ENCODE measurements at regions not wholly inside any gene's neighbourhood (a gene's known extent, or its start where the extent isn't known, plus 50 kb on each side); places are given as distances from the start of the nearest gene placed in this dataset.
"Not testable (repeated sequence)": the region's sequence is repeated elsewhere in the genome, so short reads cannot be mapped to it uniquely, and the experiment has no call there.

- no peak for DNase-seq
These were observed 521.7 kb upstream of the DAB2 start for GRCh38 chr5:39946356-39947045.

- no peak for DNase-seq
These were observed 521.1 kb upstream of the DAB2 start for GRCh38 chr5:39945870-39946269.

GRCh38 chr5:39943811-39944210, 519.0 kb upstream of the DAB2 start:
- DNase-seq, result peak; percentile 20

GRCh38 chr5:39942606-39943005, 517.8 kb upstream of the DAB2 start:
- DNase-seq, result no peak

DNA sequence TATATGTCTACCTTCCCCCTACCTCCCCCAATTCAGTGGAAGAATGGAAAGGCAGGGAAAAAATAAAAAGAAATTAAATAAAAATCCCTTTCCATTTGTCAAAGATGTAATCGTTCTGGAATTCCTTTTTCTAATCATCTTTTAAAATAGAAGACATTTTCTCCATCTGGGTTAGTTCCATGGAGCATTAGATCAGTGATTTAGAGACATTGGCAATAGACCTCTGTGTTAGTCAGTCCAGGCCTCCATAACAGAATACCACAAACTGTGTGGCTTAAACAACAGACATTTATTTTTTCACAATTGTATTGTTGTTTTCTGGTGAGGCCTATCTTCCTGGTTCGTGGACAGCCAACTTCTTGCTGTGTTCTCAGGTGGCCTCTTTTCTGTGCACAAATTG, 516.6 kb upstream of the DAB2 start:
- DNase-seq, result no peak

DNA sequence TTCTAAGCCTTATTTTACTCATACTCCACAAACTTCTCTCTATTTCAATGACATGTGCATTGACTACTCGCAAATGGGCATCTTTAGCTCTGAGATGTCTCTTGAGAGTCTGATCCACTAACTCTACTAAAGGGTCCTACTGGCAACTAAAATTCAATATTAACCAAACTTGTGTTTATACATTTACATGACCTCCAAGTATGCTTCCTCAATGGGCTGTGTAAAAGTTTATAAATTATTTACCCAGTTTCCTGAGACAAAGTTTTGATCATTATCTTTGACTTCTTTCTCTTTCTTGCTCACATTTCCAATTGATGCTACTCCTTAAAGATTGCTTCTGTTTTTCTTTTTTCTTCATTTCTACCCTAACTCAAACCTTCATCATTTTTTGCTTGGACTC, 510.1 kb upstream of the DAB2 start:
- DNase-seq, result no peak

DNA sequence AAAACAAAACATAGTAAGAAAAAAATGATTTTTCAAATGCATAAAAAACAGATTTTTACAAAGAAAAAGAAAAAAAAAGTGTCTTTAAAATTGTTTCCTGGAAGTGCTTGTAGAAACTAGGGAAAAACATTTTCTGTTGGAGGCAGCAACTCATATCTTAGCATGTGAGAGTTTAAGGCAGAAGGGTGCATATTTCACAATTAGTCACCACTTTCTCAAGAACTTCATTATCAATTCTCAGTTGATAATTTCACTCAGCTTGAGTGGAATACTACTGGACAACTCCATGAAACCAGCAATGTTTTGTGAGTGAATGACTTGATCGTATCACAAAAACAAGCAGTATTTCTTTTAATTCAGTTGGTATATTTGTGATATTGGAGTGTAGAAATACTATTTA, 508.3 kb upstream of the DAB2 start:
- DNase-seq, result no peak

- peak; percentile 31 for DNase-seq
These were observed 503.9 kb upstream of the DAB2 start for GRCh38 chr5:39928709-39929108.

DNA sequence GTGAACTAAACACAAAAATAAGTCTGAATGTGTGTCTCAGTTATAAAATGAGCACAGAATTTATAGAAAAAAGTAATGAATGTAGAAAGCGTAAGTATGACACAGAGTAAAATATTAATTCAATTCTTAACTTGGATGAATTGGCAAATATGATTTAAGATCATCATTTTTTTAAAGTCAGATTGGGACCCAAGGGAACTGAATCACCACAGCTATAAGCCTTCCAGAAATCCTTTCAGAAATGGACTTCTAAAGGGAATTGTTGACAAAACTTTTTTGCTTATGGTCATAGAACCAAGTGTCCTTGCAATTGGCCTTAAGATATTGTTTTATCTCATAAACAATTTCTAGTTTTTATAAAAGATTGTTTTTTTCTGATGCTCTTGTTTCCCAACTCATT, 495.1 kb upstream of the DAB2 start:
- no peak for DNase-seq

- no peak for DNase-seq
These were observed 488.1 kb upstream of the DAB2 start for GRCh38 chr5:39912906-39913305.

DNA sequence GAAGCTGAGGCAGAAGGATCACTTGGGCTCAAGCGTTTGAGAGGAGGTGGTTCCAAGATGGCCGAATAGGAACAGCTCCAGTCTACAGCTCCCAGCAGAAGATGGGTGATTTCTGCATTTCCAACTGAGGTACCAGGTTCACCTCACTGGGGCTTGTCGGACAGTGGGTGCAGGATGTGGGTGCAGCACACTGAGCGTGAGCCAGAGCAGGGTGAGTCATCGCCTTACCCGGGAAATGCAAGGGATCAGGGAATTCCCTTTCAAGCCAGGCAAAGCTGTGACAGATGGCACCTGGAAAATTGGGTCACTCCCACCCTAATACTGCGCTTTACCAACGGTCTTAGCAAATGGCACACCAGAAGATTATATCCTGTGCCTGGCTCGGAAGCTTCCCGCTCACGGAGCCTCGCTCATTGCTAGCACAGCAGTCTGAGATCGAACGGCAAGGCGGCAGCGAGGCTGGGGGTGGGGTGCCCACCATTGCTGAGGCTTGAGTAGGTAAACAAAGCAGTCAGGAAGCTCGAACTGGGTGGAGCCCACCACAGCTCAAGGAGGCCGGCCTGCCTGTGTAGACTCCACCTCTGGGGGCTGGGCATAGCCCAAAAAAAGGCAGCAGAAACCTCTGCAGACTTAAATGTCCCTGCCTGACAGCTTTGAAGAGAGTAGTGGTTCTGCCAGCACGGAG, 482.6 kb upstream of the DAB2 start:
- DNase-seq, result not testable (repeated sequence)

- peak; percentile 62 for DNase-seq
These were observed 481.4 kb upstream of the DAB2 start for GRCh38 chr5:39906146-39906545.

GRCh38 chr5:39905356-39905755, 480.6 kb upstream of the DAB2 start:
- no peak for DNase-seq

GRCh38 chr5:39902626-39903025, 477.8 kb upstream of the DAB2 start:
- DNase-seq, result no peak

DNA sequence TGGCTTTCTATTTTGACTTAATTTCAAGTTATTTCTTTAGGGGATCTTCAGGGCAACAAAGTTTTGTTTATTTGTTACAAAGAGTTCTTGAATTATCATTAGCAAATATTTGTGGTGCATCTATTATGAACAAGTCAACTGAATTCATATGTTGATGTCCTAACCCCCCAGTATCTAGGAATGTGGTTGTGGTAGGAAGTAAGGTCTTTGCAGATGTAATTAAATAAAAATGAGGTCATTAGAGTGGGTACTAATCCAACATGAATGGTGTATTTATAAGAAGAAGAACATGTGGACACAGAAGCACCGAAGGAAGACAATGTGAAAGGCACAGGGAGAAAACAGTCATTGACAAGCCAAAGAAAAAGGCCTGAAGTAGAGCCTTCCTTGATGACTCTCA, 474.0 kb upstream of the DAB2 start:
- DNase-seq, result peak; percentile 6

DNA sequence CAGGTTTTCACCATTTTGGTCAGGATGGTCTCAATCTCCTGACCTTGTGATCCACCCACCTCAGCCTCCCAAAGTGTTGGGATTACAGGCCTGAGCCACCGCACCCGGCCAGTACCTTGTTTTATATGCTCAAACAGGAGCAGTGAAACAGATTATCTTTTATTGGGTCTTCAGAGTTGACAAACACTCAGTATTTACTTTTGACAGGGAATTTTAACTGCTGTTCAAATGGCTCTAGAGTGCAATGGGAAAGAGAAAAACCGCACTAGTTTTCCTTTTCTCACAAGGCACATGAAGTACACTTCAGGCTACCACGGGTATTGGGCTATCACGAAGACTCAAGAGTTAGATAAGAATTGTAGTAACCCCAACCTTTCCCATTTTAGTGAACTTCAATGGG, 471.9 kb upstream of the DAB2 start:
- no peak for DNase-seq

DNA sequence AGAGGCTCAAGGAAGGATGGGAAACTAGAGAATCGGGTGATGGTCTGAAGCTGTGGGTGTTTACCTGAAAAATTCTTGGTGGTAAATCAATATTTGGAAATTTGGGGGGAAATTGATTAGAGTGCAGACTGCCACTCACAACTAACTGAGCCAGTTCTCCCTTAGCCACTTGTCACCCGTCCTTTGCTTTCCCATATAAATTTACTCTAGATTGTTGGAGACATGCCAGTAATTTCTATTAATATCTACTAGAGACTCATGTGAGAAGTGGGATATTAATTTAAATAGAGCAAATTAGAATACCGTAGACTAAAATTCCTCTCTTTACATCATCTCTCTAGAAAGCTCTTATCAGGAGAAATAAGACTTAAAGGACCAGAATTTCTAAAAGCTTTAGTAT, 471.3 kb upstream of the DAB2 start:
- no peak for DNase-seq

DNA sequence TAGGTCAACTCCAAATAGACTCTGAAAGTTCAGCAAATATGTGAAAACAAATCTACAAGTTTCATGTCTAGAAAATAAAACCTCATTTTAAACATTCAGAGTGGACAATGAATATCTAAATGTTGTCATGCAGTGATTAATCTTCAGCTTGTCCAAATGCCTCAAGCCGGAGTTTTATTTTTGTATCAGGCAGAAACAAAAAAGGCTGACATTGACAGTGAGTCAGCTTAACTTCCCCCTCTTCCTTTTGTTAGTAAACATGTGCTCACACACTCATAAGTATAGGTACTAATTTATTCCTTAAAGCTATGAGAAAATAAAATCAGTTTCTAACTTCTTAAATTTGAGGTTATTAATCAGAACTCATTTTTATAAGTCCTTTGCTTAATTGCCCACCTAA, 467.9 kb upstream of the DAB2 start:
- peak; percentile 12 for DNase-seq

DNA sequence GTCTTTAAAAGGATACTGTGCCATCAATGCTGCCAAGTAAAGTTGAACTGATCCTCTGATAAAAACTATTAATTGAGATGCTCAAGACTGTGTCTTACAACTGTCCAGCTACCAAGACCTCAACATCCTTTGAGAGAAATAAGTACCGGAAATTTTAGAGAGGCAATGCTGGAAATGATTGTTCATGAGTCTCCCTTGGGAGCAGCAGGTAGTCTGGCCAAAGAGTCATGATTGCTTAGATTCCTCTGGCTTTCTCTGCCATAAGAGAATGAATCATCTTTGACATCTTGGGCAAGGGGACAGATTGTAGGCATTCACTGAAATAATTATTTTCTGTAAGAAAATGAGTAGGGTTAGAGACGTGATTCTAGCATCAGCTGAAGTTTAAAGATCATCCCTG, 466.6 kb upstream of the DAB2 start:
- DNase-seq, result peak; percentile 62

GRCh38 chr5:39880985-39881384, 456.2 kb upstream of the DAB2 start:
- DNase-seq, result no peak

DNA sequence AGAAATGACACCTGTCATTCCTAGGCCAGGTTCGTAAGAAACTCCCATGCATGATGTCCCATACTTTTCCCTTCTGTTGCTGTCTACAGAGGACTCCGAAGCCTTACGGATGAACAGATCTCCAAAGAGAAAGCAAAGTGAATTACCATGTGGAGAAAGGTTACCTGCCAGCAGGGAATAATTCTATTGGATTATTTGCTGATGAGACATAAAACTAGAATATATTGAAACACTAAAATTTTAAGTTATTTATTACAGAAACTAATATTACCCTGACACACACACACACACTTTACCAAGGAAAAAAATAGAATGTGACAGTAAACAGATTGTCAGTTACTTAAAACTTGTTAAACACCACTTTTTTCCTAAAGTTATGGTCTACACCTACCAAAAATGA, 452.7 kb upstream of the DAB2 start:
- no peak for DNase-seq

GRCh38 chr5:39876146-39876545, 451.4 kb upstream of the DAB2 start:
- DNase-seq, result no peak

- no peak for DNase-seq
These were observed 445.4 kb upstream of the DAB2 start for GRCh38 chr5:39870137-39870536.

DNA sequence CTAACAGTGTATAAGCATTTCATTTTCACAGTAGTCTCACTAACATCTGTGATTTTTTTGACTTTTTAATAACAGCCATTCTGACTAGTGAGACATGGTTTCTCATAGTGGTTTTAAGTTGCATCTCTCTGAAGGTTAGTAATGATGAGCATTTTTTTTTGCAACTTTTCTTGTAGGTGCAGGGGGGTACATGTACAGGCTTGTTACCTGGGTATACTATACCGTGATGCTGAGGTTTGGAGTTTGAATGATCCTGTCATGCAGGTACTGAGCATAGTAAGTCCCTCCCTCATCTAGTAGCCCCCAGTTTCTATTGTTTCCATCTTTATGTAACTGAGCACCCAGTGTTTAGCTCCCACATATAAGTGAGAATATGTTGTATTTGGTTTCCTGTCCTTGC, 444.6 kb upstream of the DAB2 start:
- DNase-seq, result no peak

DNA sequence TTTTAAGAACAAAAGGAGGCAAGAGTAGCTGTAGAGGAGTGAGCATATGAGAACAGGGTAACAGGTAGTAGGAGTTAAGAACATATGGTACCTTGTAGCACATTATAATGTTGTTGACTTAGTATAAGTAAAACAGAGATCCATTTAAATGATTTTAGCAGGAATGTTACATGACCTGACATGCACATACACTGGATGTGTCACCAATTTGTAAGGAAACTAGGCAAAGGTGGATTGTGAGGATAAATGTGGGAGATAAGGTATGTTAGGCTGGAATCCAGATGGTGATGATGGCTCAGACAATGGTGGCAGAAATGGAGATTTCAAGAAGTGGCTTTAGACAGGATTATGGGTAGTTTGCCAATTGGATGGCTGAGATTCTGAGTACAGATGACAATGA, 443.1 kb upstream of the DAB2 start:
- no peak for DNase-seq
